WERI-Rb-1 (cell line): ENCODE measurements at regions not wholly inside any gene's neighbourhood (a gene's known extent, or its start where the extent isn't known, plus 50 kb on each side); places are given as distances from the start of the nearest gene placed in this dataset.

Experiments used
- DNase-seq: peaks from one replicate; pipeline ENCODE4 v3.0.0-alpha.2; 2020
- H3K27ac ChIP-seq: fragments of 250-450 bp; sonication (Bioruptor Pico); 2 replicates; pipeline ENCODE4 v1.5.1; 2020; ENCODE audit warnings: mild to moderate bottlenecking, moderate library complexity
- H3K27me3 ChIP-seq: fragments of 250-450 bp; sonication (Bioruptor Pico); 2 replicates; pipeline ENCODE4 v1.5.1; 2021; ENCODE audit warnings: mild to moderate bottlenecking, low read depth, moderate library complexity; ENCODE audit not compliant: insufficient read depth, severe bottlenecking
- H3K36me3 ChIP-seq: fragments of 250-450 bp; sonication (Bioruptor Pico); 2 replicates; pipeline ENCODE4 v1.5.1; 2020; ENCODE audit warnings: mild to moderate bottlenecking, moderate library complexity
- H3K4me3 ChIP-seq: 2 replicates; pipeline ENCODE4 v1.5.1; 2011; ENCODE audit warnings: low read depth, mild to moderate bottlenecking, control low read depth, low read length
- H3K9me3 ChIP-seq: fragments of 250-450 bp; sonication (Bioruptor Pico); 2 replicates; pipeline ENCODE4 v1.5.1; 2021; ENCODE audit warnings: mild to moderate bottlenecking, moderate library complexity; ENCODE audit not compliant: severe bottlenecking
- TF ChIP-seq, protein P1 (sequence below): IDR thresholded peaks from 2 replicates; pipeline ENCODE4 v1.5.1; 2011; ENCODE audit warnings: low read depth, mild to moderate bottlenecking, control low read depth, inconsistent platforms, low read length

DNA sequence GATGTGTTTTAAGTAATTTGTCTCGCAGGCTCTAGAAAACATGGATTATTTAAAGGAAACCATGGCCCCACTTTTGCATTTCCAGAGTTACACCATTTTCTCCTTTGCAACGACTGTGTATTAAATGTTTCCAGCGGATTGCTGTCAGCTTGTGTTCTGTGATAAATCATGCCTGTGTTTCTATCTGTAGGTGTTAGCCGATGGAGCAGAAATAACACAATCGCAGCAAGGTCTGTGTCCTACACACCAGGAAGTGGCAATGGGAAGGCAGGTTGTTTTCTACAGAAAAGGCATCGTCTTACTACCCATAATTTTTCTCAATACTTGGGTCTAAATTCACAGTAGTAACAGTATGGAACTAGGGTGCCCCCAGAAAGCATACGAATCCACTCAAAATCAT lies 590.1 kb downstream of the NLGN4X start:
- Histone ChIP-seq H3K9me3 (no peaks in the 10 kb centered on the region), H3K36me3 (no peaks in the 10 kb centered on the region), H3K27me3 (peaks cover 41% of the 10 kb centered on the region), H3K27ac (no peak overlapping the region), H3K4me3 (no peak overlapping the region)
- DNase-seq = no peak
- TF ChIP-seq, protein P1, sequence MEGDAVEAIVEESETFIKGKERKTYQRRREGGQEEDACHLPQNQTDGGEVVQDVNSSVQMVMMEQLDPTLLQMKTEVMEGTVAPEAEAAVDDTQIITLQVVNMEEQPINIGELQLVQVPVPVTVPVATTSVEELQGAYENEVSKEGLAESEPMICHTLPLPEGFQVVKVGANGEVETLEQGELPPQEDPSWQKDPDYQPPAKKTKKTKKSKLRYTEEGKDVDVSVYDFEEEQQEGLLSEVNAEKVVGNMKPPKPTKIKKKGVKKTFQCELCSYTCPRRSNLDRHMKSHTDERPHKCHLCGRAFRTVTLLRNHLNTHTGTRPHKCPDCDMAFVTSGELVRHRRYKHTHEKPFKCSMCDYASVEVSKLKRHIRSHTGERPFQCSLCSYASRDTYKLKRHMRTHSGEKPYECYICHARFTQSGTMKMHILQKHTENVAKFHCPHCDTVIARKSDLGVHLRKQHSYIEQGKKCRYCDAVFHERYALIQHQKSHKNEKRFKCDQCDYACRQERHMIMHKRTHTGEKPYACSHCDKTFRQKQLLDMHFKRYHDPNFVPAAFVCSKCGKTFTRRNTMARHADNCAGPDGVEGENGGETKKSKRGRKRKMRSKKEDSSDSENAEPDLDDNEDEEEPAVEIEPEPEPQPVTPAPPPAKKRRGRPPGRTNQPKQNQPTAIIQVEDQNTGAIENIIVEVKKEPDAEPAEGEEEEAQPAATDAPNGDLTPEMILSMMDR = no peak

DNA sequence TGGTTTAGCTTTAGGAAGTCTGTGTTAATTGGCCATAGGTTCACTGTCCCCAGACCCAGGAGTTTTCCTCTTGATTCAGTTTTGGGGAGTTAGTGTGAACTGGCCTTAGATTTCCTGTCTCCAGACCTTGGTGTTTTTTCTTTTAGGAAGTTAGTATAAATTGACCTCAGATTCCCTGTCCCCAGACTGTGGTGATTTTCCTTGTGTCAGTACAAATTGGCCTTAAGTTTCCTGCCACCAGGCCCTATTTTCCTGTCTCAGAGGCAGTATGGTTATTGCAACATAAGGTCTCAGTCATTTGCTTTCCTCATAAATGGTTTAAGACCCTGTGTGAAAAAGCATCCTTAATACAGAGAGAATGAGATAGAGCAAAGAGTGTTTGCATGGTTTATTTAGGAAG lies 595.8 kb downstream of the NLGN4X start:
- Histone ChIP-seq H3K27ac (no peak overlapping the region), H3K36me3 (no peaks in the 10 kb centered on the region), H3K4me3 (no peak overlapping the region), H3K27me3 (peaks cover 39% of the 10 kb centered on the region), H3K9me3 (no peaks in the 10 kb centered on the region)
- TF ChIP-seq, protein P1 = no peak
- DNase-seq = no peak

DNA sequence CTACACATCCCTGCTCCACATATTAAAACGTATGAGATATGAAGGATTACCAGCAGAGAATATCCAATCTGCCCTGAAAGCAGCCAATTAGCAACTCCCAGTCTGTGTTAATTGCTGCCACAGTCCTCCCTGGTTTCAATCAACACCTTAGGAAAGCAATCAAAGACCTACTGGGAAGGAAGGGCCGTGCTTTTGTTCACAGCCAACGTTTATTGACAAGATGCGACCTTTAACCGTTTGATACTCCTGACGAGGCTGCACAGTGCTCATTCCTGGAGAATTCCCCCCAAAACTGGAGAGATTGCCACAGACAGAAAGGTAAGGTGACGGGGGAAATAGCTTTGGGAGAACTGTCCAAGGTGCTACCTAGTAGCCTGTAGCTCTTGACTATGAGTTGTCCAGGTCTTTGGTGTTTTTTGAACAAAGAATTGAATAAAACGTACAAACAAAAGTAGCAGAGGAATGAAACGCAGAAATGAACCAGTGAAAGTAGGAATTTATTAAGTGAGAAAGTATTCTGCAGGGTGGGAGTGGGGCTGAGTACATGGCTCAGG lies 596.5 kb downstream of the NLGN4X start:
- Histone ChIP-seq H3K4me3 (no peak overlapping the region), H3K9me3 (no peaks in the 10 kb centered on the region), H3K27me3 (peaks cover 40% of the 10 kb centered on the region), H3K36me3 (no peaks in the 10 kb centered on the region), H3K27ac (no peak overlapping the region)
- TF ChIP-seq, protein P1 = no peak
- DNase-seq = no peak

DNA sequence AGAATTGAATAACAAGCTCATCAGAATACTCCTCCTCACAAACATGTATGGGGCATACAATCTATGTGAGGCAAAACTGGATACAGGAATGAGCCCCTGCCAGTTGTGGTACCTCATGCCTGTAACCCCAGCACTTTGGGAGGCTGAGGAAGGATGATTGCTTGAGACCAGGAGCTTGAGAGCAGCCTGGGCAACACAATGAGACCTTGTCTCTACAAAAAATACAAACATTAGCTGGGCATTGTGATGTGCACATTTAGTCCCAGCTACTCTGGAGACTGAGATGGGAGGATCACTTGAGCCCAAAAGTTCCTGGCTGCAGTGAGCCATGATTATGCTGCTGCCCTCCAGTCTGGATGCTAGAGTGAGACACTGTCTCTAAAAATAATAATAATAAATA lies 611.0 kb downstream of the NLGN4X start:
- Histone ChIP-seq H3K36me3 (no peaks in the 10 kb centered on the region), H3K9me3 (no peaks in the 10 kb centered on the region), H3K4me3 (no peak overlapping the region), H3K27ac (no peak overlapping the region), H3K27me3 (peaks cover 9% of the 10 kb centered on the region)
- no peak for DNase-seq
- TF ChIP-seq, protein P1 = no peak

DNA sequence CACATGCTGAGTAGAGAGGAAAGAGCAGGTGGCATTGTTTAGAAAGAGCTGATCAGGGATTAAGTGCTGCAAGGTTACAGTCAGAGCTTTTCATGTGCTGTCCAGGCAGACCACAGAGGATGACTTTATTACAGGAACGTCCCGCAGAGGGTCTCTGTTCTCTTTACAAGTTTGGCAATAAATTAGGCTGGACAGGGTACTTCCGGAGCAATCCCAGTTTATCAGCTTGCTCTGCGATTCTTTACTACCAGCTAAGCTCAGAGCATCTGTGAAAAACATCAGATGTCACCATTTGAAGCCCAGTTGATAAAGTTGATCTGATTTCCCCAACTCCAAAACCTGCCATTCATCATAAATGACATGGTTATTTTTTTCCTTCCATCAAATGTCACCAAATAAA lies 633.1 kb downstream of the NLGN4X start:
- no peak overlapping the region for H3K27ac ChIP-seq
- no peaks in the 10 kb centered on the region for H3K36me3 ChIP-seq
- H3K27me3 ChIP-seq = peaks cover 52% of the 10 kb centered on the region
- H3K9me3 ChIP-seq = no peaks in the 10 kb centered on the region
- TF ChIP-seq, protein P1 = no peak
- no peak for DNase-seq
- no peak overlapping the region for H3K4me3 ChIP-seq

DNA sequence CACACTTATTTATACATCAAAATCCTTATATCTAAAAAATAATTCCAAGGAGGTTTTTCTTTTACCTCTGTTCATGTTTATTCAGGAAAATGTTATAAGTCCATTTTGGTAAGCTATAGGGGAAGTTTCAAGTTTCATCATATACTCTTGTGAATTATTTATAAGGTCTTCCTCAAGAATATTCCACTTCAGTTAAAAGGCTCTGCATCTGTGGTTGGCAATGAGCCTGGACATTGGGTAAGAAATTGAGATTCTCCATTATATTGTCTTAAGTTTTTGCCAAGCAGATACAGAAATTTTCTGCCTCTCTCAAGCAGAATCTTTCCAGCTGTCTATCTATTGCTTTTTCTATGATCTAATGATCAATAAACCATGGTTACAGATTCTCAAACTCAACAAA lies 641.9 kb downstream of the NLGN4X start:
- peaks cover 36% of the 10 kb centered on the region for H3K27me3 ChIP-seq
- H3K4me3 ChIP-seq = no peak overlapping the region
- no peak overlapping the region for H3K27ac ChIP-seq
- DNase-seq = no peak
- H3K9me3 ChIP-seq = no peaks in the 10 kb centered on the region
- H3K36me3 ChIP-seq = no peaks in the 10 kb centered on the region
- TF ChIP-seq, protein P1 = no peak
